SK-N-SH (cell line): ENCODE measurements at regions not wholly inside any gene's neighbourhood (a gene's known extent, or its start where the extent isn't known, plus 50 kb on each side); places are given as distances from the start of the nearest gene placed in this dataset.

ENCODE experiments used
- CTCF ChIP-seq: fragments of 200-600 bp; sonication (generic); IDR thresholded peaks from 2 replicates; pipeline ENCODE4 v1.6.1; 2017; ENCODE audit warnings: antibody characterized with exemption, mild to moderate bottlenecking, moderate library complexity
- EP300 ChIP-seq, 2 experiments: IDR thresholded peaks; 2 replicates each; pipeline versions ENCODE4 v1.4.0 to v1.6.1; 2012; ENCODE audit warnings: borderline replicate concordance in 1 of 2, low read depth in 1 of 2, low read length in 1 of 2
- EZH2phosphoT487 ChIP-seq: fragments of 200-600 bp; sonication (generic); IDR thresholded peaks from 2 replicates; pipeline ENCODE4 v1.6.1; 2017; ENCODE audit warnings: low read depth, mixed run types, mild to moderate bottlenecking, antibody characterized with exemption, moderate library complexity, borderline replicate concordance
- FOXM1 ChIP-seq: IDR thresholded peaks from 2 replicates; pipeline ENCODE4 v1.4.0; 2012; ENCODE audit warnings: low read depth, mild to moderate bottlenecking
- REST ChIP-seq: IDR thresholded peaks from 2 replicates; pipeline ENCODE4 v1.6.1; 2012; ENCODE audit warnings: mild to moderate bottlenecking, low read depth, low read length, moderate library complexity
- TAF1 ChIP-seq: IDR thresholded peaks from 2 replicates; pipeline ENCODE4 v1.6.1; 2012; ENCODE audit warnings: low read depth, mild to moderate bottlenecking, low read length, moderate library complexity, borderline replicate concordance

- TF ChIP-seq FOXM1 = no peak
- no peak for TF ChIP-seq EP300 (IDR thresholded peaks at IDR 0.05; ENCODE audit: borderline replicate concordance in 1 of 2, low read depth in 1 of 2, low read length in 1 of 2)
- no peak for TF ChIP-seq REST
- TF ChIP-seq TAF1 = no peak
- no peak for TF ChIP-seq EZH2phosphoT487
- TF ChIP-seq CTCF = no peak
Measured at GRCh38 chr14:57087841-57088240, 180.9 kb downstream of the EXOC5 start.
